ENCODE measurements at regions not wholly inside any gene's neighbourhood (a gene's known extent, or its start where the extent isn't known, plus 50 kb on each side); places are given as distances from the start of the nearest gene placed in this dataset.

DNA sequence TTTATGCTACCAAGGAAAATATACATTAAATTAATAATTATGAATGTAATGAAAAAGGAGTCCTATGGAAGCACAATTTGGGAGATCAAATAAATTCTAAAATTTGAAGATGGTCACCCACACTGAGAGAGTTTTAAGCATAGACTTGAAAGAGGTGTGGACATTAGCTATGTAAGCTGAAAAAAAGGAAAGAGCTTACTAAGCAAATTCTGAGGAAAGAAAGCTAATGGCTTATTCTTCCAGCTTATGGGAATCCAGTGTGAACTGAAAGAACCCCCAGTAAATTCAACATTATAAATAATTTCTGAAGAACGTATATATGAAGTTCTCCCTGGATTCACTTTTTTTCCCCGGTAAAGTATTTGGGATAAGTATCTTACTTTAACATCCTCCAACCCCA is 78.2 kb upstream of the GUCY1A1 start:
- no peak overlapping the region for H2BK15ac ChIP-seq (ENCODE audit: low read depth, low read length)
- H2BK12ac ChIP-seq (ENCODE audit: insufficient read length, low read depth, low read length) = no peak overlapping the region
- H3K4ac ChIP-seq (ENCODE audit: low read depth, low read length) = no peak overlapping the region
- no peak overlapping the region for H3K9ac ChIP-seq (ENCODE audit: extremely low read depth, insufficient read length, low read length)
- no peak overlapping the region for H3K18ac ChIP-seq (ENCODE audit: insufficient read length, low read depth, low read length)
- no peaks in the 10 kb centered on the region for H3K9me3 Mint-ChIP-seq
- no peak overlapping the region for H2AFZ ChIP-seq (ENCODE audit: low read length)
- no peaks in the 10 kb centered on the region for H3K79me2 ChIP-seq (ENCODE audit: insufficient read depth, low read length)
- no peaks in the 10 kb centered on the region for H3K4me1 ChIP-seq (ENCODE audit: insufficient read depth, low read length)
- no peak overlapping the region for H4K5ac ChIP-seq (ENCODE audit: insufficient read length, low read depth, low read length)
- no peak overlapping the region for H3K27ac Mint-ChIP-seq
- H2AK5ac ChIP-seq (ENCODE audit: insufficient read length, low read length) = no peak overlapping the region
- no peak overlapping the region for H3K56ac ChIP-seq (ENCODE audit: insufficient read length, low read depth, low read length)
- TF ChIP-seq, protein P1, sequence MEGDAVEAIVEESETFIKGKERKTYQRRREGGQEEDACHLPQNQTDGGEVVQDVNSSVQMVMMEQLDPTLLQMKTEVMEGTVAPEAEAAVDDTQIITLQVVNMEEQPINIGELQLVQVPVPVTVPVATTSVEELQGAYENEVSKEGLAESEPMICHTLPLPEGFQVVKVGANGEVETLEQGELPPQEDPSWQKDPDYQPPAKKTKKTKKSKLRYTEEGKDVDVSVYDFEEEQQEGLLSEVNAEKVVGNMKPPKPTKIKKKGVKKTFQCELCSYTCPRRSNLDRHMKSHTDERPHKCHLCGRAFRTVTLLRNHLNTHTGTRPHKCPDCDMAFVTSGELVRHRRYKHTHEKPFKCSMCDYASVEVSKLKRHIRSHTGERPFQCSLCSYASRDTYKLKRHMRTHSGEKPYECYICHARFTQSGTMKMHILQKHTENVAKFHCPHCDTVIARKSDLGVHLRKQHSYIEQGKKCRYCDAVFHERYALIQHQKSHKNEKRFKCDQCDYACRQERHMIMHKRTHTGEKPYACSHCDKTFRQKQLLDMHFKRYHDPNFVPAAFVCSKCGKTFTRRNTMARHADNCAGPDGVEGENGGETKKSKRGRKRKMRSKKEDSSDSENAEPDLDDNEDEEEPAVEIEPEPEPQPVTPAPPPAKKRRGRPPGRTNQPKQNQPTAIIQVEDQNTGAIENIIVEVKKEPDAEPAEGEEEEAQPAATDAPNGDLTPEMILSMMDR (conservative IDR thresholded peaks at IDR 0.05) = no peak
- no peaks in the 10 kb centered on the region for H3K23me2 ChIP-seq (ENCODE audit: insufficient read length, low read depth, low read length, poor library complexity, severe bottlenecking)
- H2BK120ac ChIP-seq (ENCODE audit: low read depth, low read length, poor library complexity, severe bottlenecking) = no peak overlapping the region
- no peaks in the 10 kb centered on the region for H3K9me3 ChIP-seq (ENCODE audit: control insufficient read depth, low read depth, low read length)
- H3K27me3 Mint-ChIP-seq (ENCODE audit: low read depth) = no peaks in the 10 kb centered on the region; the same call in none of the 2 replicates
- no peak overlapping the region for H3K4me3 Mint-ChIP-seq
- H4K8ac ChIP-seq (replicated peaks; ENCODE audit: insufficient read length, low read depth, low read length) = no peak overlapping the region
- no peak overlapping the region for H3K14ac ChIP-seq (ENCODE audit: insufficient read depth, low read length)
- no peaks in the 10 kb centered on the region for H3K79me1 ChIP-seq (ENCODE audit: insufficient read depth, low read depth, low read length, poor library complexity, severe bottlenecking)
- H4K91ac ChIP-seq (ENCODE audit: insufficient read length, low read depth, low read length) = no peak overlapping the region
- H3K36me3 Mint-ChIP-seq (ENCODE audit: insufficient read depth in 1 of 3, low read depth in 3 of 3) = no peaks in the 10 kb centered on the region
- no CpG with 5 or more reads among the region's 2 CpGs for WGBS (ENCODE audit: extremely low coverage, insufficient read length, low lambda C conversion rate)
- no peak overlapping the region for H3K27ac ChIP-seq (ENCODE audit: insufficient read length, low read depth, low read length)
- H3K4me1 Mint-ChIP-seq = no peaks in the 10 kb centered on the region
- H3K23ac ChIP-seq (ENCODE audit: insufficient read length, low read depth, low read length) = no peak overlapping the region
- no peaks in the 10 kb centered on the region for H4K20me1 ChIP-seq (ENCODE audit: control insufficient read depth, insufficient read depth, insufficient read length)
- H3T11ph ChIP-seq (ENCODE audit: low read length) = no peak overlapping the region
- no peaks in the 10 kb centered on the region for H3K27me3 ChIP-seq (ENCODE audit: insufficient read depth, low read length)
- no peak overlapping the region for H2BK5ac ChIP-seq (ENCODE audit: insufficient read length, low read length)
- no peak overlapping the region for H3K4me2 ChIP-seq (ENCODE audit: insufficient read depth, insufficient read length, low read length)
- no peak overlapping the region for H2BK20ac ChIP-seq (ENCODE audit: low read depth, low read length, poor library complexity, severe bottlenecking)
- no peak for DNase-seq

All from H9 (cell line).